Panc1 (cell line): ENCODE measurements at regions not wholly inside any gene's neighbourhood (a gene's known extent, or its start where the extent isn't known, plus 50 kb on each side); places are given as distances from the start of the nearest gene placed in this dataset.

Experiments
- CTCF ChIP-seq: fragments of 450-650 bp; IDR thresholded peaks from 2 replicates; pipeline ENCODE4 v1.5.1; 2017; ENCODE audit warnings: mild to moderate bottlenecking
- POLR2AphosphoS5 ChIP-seq: IDR thresholded peaks from 2 replicates; pipeline ENCODE4 v1.6.1; 2012; ENCODE audit warnings: mild to moderate bottlenecking, low read depth, low read length, moderate library complexity
- REST ChIP-seq, 2 experiments: IDR thresholded peaks; 2 replicates each; pipeline ENCODE4 v1.6.1; 2011 to 2012; ENCODE audit warnings: low read depth in 2 of 2, control low read depth in 1 of 2, low read length in 1 of 2, mild to moderate bottlenecking in 1 of 2, moderate library complexity in 1 of 2; ENCODE audit not compliant: insufficient read depth in 1 of 2
- SIN3A ChIP-seq: IDR thresholded peaks from 2 replicates; pipeline ENCODE4 v1.6.1; 2012; ENCODE audit warnings: low read depth, mild to moderate bottlenecking, low read length, moderate library complexity, borderline replicate concordance; ENCODE audit not compliant: insufficient read depth
- TCF7L2 ChIP-seq: IDR thresholded peaks from 2 replicates; pipeline ENCODE4 v1.6.1; 2011; ENCODE audit warnings: mild to moderate bottlenecking, low read depth, low read length, inconsistent platforms

GRCh38 chr4:112802780-112803179 lies 165.8 kb downstream of the LARP7 start:
- TF ChIP-seq TCF7L2, result no peak
- TF ChIP-seq POLR2AphosphoS5, result no peak
- TF ChIP-seq CTCF, result no peak
- TF ChIP-seq REST (IDR thresholded peaks at IDR 0.05; ENCODE audit: insufficient read depth in 1 of 2, low read depth in 2 of 2, low read length in 1 of 2), result no peak
- TF ChIP-seq SIN3A, result no peak
